HEK293 (cell line): ENCODE measurements at regions not wholly inside any gene's neighbourhood (a gene's known extent, or its start where the extent isn't known, plus 50 kb on each side); places are given as distances from the start of the nearest gene placed in this dataset.
A peak's percentile ranks its signal among the peaks of the same experiment; 100 is the strongest.

Source experiments
- CTCF ChIA-PET: fragments of 350-600 bp; formaldehyde crosslinking; extraction: SDS; loops from one replicate; lab custom pipeline; 2021; ENCODE audit warnings: antibody characterized with exemption; lab: Yijun Ruan, JAX
- POLR2A ChIA-PET: fragments of 300-600 bp; formaldehyde crosslinking; extraction: SDS; loops from one replicate; lab custom pipeline; 2020; ENCODE audit warnings: antibody characterized with exemption, inconsistent platforms; lab: Yijun Ruan, JAX
- H3K27ac ChIP-seq: fragments of 200-500 bp; sonication (Bioruptor generic); 2 replicates; pipeline ENCODE4 v1.5.1; 2014; ENCODE audit warnings: low read depth, low read length, control low read depth, inconsistent platforms; ENCODE audit errors: extremely low read depth
- H3K36me3 ChIP-seq, 2 experiments: fragments of 200-500 bp in 1 of 2; sonication (Bioruptor generic) in 1 of 2; 1 replicate in 1 of 2; 2 replicates in 1 of 2; pipeline ENCODE4 v1.5.1; 2014 to 2017; ENCODE audit warnings: inconsistent platforms in 2 of 2, low read length in 2 of 2; ENCODE audit not compliant: control insufficient read depth in 2 of 2, insufficient read depth in 1 of 2
- H3K4me1 ChIP-seq: fragments of 200-500 bp; sonication (Bioruptor generic); 2 replicates; pipeline ENCODE4 v1.5.1; 2014; ENCODE audit warnings: mild to moderate bottlenecking, low read length, inconsistent platforms; ENCODE audit not compliant: control insufficient read depth, insufficient read depth
- H3K4me3 ChIP-seq: 2 replicates; pipeline ENCODE4 v1.5.1; 2011; ENCODE audit warnings: low read depth, mild to moderate bottlenecking, control low read depth, low read length, moderate library complexity
- H3K9me3 ChIP-seq: fragments of 200-500 bp; sonication (Bioruptor generic); 2 replicates; pipeline ENCODE4 v1.5.1; 2014; ENCODE audit warnings: low read depth, low read length, inconsistent platforms; ENCODE audit not compliant: control insufficient read depth, insufficient read depth
- FEZF1 ChIP-seq: fragments of 450-650 bp; formaldehyde crosslinking; IDR thresholded peaks from 2 replicates; pipeline ENCODE4 v1.5.1; 2016; ENCODE audit warnings: missing biosample characterization, missing genetic modification characterization
- GLI4 ChIP-seq: fragments of 450-650 bp; formaldehyde crosslinking; IDR thresholded peaks from 2 replicates; pipeline ENCODE4 v1.5.1; 2016; ENCODE audit warnings: missing biosample characterization, missing genetic modification characterization
- GLIS2 ChIP-seq: fragments of 450-650 bp; formaldehyde crosslinking; IDR thresholded peaks from 2 replicates; pipeline ENCODE4 v1.5.1; 2016; ENCODE audit warnings: missing biosample characterization, missing genetic modification characterization
- HOXA7 ChIP-seq: sonication (generic); formaldehyde crosslinking; IDR thresholded peaks from 2 replicates; pipeline ENCODE4 v1.8.1; 2022; ENCODE audit warnings: missing genetic modification reagents, borderline replicate concordance
- IKZF3 ChIP-seq: fragments of 450-650 bp; IDR thresholded peaks from 2 replicates; pipeline ENCODE4 v1.5.0; 2018; ENCODE audit warnings: missing biosample characterization, mild to moderate bottlenecking, missing genetic modification characterization, moderate library complexity
- MZF1 ChIP-seq: fragments of 450-650 bp; formaldehyde crosslinking; IDR thresholded peaks from 2 replicates; pipeline ENCODE4 v1.5.1; 2017; ENCODE audit warnings: missing biosample characterization, missing genetic modification characterization, borderline replicate concordance
- PRDM1 ChIP-seq: fragments of 450-650 bp; formaldehyde crosslinking; IDR thresholded peaks from 2 replicates; pipeline ENCODE4; 2016; ENCODE audit warnings: missing biosample characterization, missing genetic modification characterization
- REST ChIP-seq: fragments of 450-650 bp; formaldehyde crosslinking; IDR thresholded peaks from 2 replicates; pipeline ENCODE4 v1.5.1; 2016; ENCODE audit warnings: missing biosample characterization, missing genetic modification characterization
- SCRT1 ChIP-seq: fragments of 450-650 bp; formaldehyde crosslinking; IDR thresholded peaks from 2 replicates; pipeline ENCODE4 v1.5.1; 2016; ENCODE audit warnings: missing biosample characterization, missing genetic modification characterization, borderline replicate concordance
- SETDB1 ChIP-seq: IDR thresholded peaks from one replicate; pipeline ENCODE4 v1.6.1; 2017; ENCODE audit warnings: mild to moderate bottlenecking, low read length, moderate library complexity, mixed read lengths; ENCODE audit not compliant: insufficient read length
- SP3 ChIP-seq: fragments of 450-650 bp; formaldehyde crosslinking; IDR thresholded peaks from 2 replicates; pipeline ENCODE4 v1.5.1; 2016; ENCODE audit warnings: missing biosample characterization, missing genetic modification characterization
- ZBTB48 ChIP-seq: fragments of 450-650 bp; formaldehyde crosslinking; IDR thresholded peaks from 2 replicates; pipeline ENCODE4 v1.5.1; 2016; ENCODE audit warnings: missing biosample characterization, missing genetic modification characterization
- ZBTB7A ChIP-seq: fragments of 450-650 bp; formaldehyde crosslinking; IDR thresholded peaks from 2 replicates; pipeline ENCODE4 v1.5.1; 2016; ENCODE audit warnings: low read depth, missing biosample characterization, missing genetic modification characterization
- ZNF146 ChIP-seq: fragments of 450-650 bp; formaldehyde crosslinking; IDR thresholded peaks from 2 replicates; pipeline ENCODE4 v1.5.1; 2016; ENCODE audit warnings: missing biosample characterization, missing genetic modification characterization
- ZNF292 ChIP-seq: fragments of 450-650 bp; formaldehyde crosslinking; IDR thresholded peaks from 2 replicates; pipeline ENCODE4 v1.5.1; 2016; ENCODE audit warnings: low read depth, missing biosample characterization, missing genetic modification characterization, borderline replicate concordance
- ZNF473 ChIP-seq: fragments of 450-650 bp; formaldehyde crosslinking; IDR thresholded peaks from 2 replicates; pipeline ENCODE4 v1.5.1; 2017; ENCODE audit warnings: missing biosample characterization, missing genetic modification characterization
- ZNF560 ChIP-seq: fragments of 450-650 bp; formaldehyde crosslinking; IDR thresholded peaks from 2 replicates; pipeline ENCODE4 v1.5.1; 2017; ENCODE audit warnings: missing biosample characterization, missing genetic modification characterization, borderline replicate concordance
- ZNF610 ChIP-seq: fragments of 450-650 bp; formaldehyde crosslinking; IDR thresholded peaks from 2 replicates; pipeline ENCODE4 v1.5.1; 2016; ENCODE audit warnings: missing biosample characterization, missing genetic modification characterization, borderline replicate concordance
- ZNF621 ChIP-seq: fragments of 450-650 bp; formaldehyde crosslinking; IDR thresholded peaks from 2 replicates; pipeline ENCODE4 v1.5.1; 2017; ENCODE audit warnings: missing biosample characterization, missing genetic modification characterization
- ZNF654 ChIP-seq: fragments of 450-650 bp; formaldehyde crosslinking; IDR thresholded peaks from 2 replicates; pipeline ENCODE4 v1.5.1; 2016; ENCODE audit warnings: low read depth, missing biosample characterization, missing genetic modification characterization
- ZNF707 ChIP-seq: fragments of 450-650 bp; formaldehyde crosslinking; IDR thresholded peaks from 2 replicates; pipeline ENCODE4 v1.5.1; 2016; ENCODE audit warnings: missing biosample characterization, missing genetic modification characterization
- ZNF843 ChIP-seq: fragments of 450-650 bp; formaldehyde crosslinking; IDR thresholded peaks from 2 replicates; pipeline ENCODE4 v1.5.1; 2016; ENCODE audit warnings: missing biosample characterization, missing genetic modification characterization
- ZSCAN16 ChIP-seq: fragments of 450-650 bp; formaldehyde crosslinking; IDR thresholded peaks from 2 replicates; pipeline ENCODE4 v1.5.1; 2016; ENCODE audit warnings: missing biosample characterization, missing genetic modification characterization
- ZSCAN23 ChIP-seq: fragments of 450-650 bp; formaldehyde crosslinking; IDR thresholded peaks from 2 replicates; pipeline ENCODE4 v1.5.1; 2016; ENCODE audit warnings: missing biosample characterization, missing genetic modification characterization
- TF ChIP-seq, protein P1 (sequence below): fragments of 450-650 bp; formaldehyde crosslinking; IDR thresholded peaks from 2 replicates; pipeline ENCODE4 v1.5.1; 2017; ENCODE audit warnings: missing biosample characterization, missing genetic modification characterization
- TF ChIP-seq, protein P2 (sequence below): fragments of 450-650 bp; formaldehyde crosslinking; IDR thresholded peaks from 2 replicates; pipeline ENCODE4 v1.5.1; 2016; ENCODE audit warnings: missing biosample characterization, missing genetic modification characterization

DNA sequence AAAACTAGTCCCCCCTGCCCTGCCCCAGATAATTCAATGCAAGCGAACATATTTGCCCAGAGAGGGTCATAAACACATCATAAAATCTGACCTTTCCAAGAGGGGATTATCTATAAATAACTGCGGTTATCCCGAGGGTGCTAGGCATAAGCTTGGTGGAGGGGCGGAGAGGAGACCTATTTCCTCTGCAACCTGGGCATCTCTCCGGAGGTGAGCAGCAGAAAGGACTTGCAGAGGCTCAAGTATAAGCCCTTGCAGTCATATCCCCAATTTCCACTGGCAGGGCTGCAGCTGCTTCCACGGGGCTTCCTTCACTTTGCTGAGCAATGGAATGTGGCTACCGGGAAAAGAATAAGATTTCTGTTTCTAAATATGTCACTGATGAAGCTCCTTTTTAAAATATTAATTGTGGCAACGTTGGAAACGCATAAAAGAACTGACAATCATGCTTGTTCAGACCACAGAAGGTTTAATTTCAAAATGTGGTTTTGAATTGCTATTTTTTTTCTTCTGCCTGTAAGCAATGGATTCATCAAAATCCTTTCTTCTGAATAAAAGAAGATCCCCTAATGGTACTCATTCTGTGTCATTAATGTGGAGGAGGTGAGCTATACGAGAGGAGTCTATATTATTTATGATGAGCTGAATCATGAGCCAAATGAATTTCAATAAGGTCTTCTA lies 268.9 kb upstream of the ATP2B1 start:
- no peaks in the 10 kb centered on the region for H3K9me3 ChIP-seq
- H3K36me3 ChIP-seq, result no peaks in the 10 kb centered on the region
- TF ChIP-seq ZNF843 (tag by site-specific recombination) (peak; percentile 54; the same call in 1 of the 2 replicates), IKZF3 (0 out of 2 replicates have a peak, but pooled peaks have one; percentile 19), FEZF1 (tag by site-specific recombination) (peak; percentile 42; the same call in 1 of the 2 replicates), SP3 (tag by site-specific recombination) (no peak), REST (tag by site-specific recombination) (no peak), GLIS2 (tag by site-specific recombination) (no peak), MZF1 (tag by site-specific recombination) (peak; percentile 70; the same call in 1 of the 2 replicates)
- TF ChIP-seq, protein P1, sequence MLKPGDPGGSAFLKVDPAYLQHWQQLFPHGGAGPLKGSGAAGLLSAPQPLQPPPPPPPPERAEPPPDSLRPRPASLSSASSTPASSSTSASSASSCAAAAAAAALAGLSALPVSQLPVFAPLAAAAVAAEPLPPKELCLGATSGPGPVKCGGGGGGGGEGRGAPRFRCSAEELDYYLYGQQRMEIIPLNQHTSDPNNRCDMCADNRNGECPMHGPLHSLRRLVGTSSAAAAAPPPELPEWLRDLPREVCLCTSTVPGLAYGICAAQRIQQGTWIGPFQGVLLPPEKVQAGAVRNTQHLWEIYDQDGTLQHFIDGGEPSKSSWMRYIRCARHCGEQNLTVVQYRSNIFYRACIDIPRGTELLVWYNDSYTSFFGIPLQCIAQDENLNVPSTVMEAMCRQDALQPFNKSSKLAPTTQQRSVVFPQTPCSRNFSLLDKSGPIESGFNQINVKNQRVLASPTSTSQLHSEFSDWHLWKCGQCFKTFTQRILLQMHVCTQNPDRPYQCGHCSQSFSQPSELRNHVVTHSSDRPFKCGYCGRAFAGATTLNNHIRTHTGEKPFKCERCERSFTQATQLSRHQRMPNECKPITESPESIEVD (tag by site-specific recombination), result peak; percentile 34; the same call in 1 of the 2 replicates
- ChIA-PET CTCF (interaction anchor here (0.6 to 1.6 kb wide), 5 partner anchors 12 to 525 kb away, joined by 3 to 4 read pairs (median 3); no protein-coding TSS in a partner anchor), POLR2A (interaction anchor here (1.3 kb wide), 1 partner anchor 268 kb away, joined by 3 read pairs; no protein-coding TSS in a partner anchor)
- peaks cover 12% of the 10 kb centered on the region; the same call in 1 of the 2 replicates for H3K4me1 ChIP-seq
- H3K4me3 ChIP-seq, result no peak overlapping the region
- H3K27ac ChIP-seq, result no peak overlapping the region; the same call in 1 of the 2 replicates

DNA sequence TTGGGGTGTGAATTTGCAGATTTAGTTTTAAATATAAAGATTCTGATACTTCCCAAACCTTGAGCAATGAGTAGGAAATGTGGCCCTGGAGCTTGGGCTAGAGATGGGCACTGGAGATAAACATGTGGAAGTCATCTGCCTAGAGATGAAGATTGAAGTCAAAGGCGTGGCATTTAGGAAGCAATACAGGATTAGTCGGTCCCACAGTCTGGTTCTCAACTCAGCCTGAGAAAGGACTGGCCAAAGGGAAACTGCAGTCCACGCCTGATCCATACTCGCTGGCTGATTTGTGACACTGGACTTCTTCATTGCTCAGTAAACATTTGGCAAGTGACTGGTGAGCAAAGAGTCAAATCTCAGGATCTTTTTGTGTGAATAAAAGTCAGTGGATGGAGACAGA lies 268.2 kb upstream of the ATP2B1 start:
- Histone ChIP-seq H3K36me3 (no peaks in the 10 kb centered on the region), H3K4me1 (peaks cover 12% of the 10 kb centered on the region; the same call in 1 of the 2 replicates), H3K9me3 (no peaks in the 10 kb centered on the region), H3K27ac (no peak overlapping the region; the same call in 1 of the 2 replicates), H3K4me3 (no peak overlapping the region)
- ChIA-PET POLR2A (interaction anchor here (1.3 kb wide), 1 partner anchor 268 kb away, joined by 3 read pairs; no protein-coding TSS in a partner anchor), CTCF (interaction anchor here (0.6 kb wide), 1 partner anchor 14 kb away, joined by 3 read pairs; no protein-coding TSS in a partner anchor)
- no peak for TF ChIP-seq ZNF473 (tag by site-specific recombination)
- no peak for TF ChIP-seq ZNF621 (tag by site-specific recombination)
- TF ChIP-seq ZBTB48 (tag by site-specific recombination), result no peak
- TF ChIP-seq, protein P2, sequence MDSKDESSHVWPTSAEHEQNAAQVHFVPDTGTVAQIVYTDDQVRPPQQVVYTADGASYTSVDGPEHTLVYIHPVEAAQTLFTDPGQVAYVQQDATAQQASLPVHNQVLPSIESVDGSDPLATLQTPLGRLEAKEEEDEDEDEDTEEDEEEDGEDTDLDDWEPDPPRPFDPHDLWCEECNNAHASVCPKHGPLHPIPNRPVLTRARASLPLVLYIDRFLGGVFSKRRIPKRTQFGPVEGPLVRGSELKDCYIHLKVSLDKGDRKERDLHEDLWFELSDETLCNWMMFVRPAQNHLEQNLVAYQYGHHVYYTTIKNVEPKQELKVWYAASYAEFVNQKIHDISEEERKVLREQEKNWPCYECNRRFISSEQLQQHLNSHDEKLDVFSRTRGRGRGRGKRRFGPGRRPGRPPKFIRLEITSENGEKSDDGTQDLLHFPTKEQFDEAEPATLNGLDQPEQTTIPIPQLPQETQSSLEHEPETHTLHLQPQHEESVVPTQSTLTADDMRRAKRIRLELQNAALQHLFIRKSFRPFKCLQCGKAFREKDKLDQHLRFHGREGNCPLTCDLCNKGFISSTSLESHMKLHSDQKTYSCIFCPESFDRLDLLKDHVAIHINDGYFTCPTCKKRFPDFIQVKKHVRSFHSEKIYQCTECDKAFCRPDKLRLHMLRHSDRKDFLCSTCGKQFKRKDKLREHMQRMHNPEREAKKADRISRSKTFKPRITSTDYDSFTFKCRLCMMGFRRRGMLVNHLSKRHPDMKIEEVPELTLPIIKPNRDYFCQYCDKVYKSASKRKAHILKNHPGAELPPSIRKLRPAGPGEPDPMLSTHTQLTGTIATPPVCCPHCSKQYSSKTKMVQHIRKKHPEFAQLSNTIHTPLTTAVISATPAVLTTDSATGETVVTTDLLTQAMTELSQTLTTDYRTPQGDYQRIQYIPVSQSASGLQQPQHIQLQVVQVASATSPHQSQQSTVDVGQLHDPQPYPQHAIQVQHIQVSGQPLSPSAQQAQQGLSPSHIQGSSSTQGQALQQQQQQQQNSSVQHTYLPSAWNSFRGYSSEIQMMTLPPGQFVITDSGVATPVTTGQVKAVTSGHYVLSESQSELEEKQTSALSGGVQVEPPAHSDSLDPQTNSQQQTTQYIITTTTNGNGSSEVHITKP (tag by site-specific recombination), result no peak
- TF ChIP-seq ZNF292, result no peak
- TF ChIP-seq GLIS2 (tag by site-specific recombination), result no peak
- TF ChIP-seq ZBTB7A (tag by site-specific recombination), result no peak
- no peak for TF ChIP-seq GLI4 (tag by site-specific recombination)
- no peak for TF ChIP-seq ZNF654 (tag by site-specific recombination)
- TF ChIP-seq ZNF707 (tag by site-specific recombination), result no peak
- no peak for TF ChIP-seq ZNF560 (tag by site-specific recombination)
- no peak for TF ChIP-seq ZSCAN23 (tag by site-specific recombination)
- TF ChIP-seq ZNF146, result no peak
- no peak for TF ChIP-seq SETDB1
- TF ChIP-seq ZNF610, result no peak
- no peak for TF ChIP-seq HOXA7
- no peak for TF ChIP-seq PRDM1 (tag by site-specific recombination)
- TF ChIP-seq ZSCAN16, result no peak
- no peak for TF ChIP-seq SCRT1 (tag by site-specific recombination)
